ENCODE measurements at regions not wholly inside any gene's neighbourhood (a gene's known extent, or its start where the extent isn't known, plus 50 kb on each side); places are given as distances from the start of the nearest gene placed in this dataset.

DNA sequence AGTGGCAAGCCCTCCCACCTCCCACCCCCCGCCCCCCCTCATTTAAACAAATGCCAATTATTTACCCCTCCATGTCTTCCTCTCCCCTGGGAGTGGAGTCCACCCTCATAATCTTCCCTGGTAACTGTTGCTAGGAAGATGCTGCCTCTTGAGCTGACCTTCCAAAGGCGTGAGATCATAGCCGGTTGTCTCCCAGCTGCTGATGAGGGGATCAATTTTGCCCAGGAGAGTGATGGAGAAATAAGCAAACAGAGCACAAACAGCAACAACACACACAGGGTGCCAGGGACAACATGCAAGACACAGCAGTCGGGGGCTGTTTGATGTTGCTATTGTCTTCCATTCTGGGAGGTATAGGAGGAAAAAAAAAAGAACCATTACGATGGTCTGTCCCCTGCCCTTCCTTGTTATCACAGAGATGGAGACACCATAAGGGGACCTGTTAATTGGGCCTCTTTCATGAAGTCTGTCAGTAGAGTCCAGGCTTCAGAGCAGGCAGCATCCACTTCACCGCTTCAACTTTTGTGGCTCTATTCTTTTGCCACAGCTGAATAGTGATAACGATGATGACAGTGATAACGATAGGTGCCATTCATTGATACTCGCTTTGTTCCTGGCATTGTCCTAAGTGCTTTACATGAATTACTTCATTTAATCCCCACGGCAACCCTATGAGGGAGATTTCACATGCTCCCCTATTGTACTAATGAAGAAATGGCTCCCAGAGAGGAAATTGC, 76.9 kb upstream of the RGMA start:
- Mint-ChIP-seq H3K27ac (no peak overlapping the region), H3K4me3 (no peak overlapping the region), H3K27me3 (ENCODE audit: low read depth) (peaks cover 3% of the 10 kb centered on the region), H3K9me3 (peaks cover 4% of the 10 kb centered on the region), H3K36me3 (no peaks in the 10 kb centered on the region), H3K4me1 (0 out of 2 replicates have a peak, but pooled peaks cover 3% of the 10 kb centered on the region)
- POLR2A ChIA-PET, result no interaction called here
- ATAC-seq, result no peak
- no peak for DNase-seq (ENCODE audit: low spot score)
- CTCF ChIA-PET, result interaction anchor here (0.9 kb wide), 1 partner anchor 56 kb away, joined by 3 read pairs; no protein-coding TSS in a partner anchor
- TF ChIP-seq ZBTB21 (CRISPR knock-in tag; IDR thresholded peaks at IDR 0.05; ENCODE audit: borderline replicate concordance) (no peak), OVOL2 (CRISPR knock-in tag; IDR thresholded peaks at IDR 0.05; ENCODE audit: borderline replicate concordance) (no peak), NFE2L1 (CRISPR knock-in tag; IDR thresholded peaks at IDR 0.05) (no peak)
- TF ChIP-seq, protein P1, sequence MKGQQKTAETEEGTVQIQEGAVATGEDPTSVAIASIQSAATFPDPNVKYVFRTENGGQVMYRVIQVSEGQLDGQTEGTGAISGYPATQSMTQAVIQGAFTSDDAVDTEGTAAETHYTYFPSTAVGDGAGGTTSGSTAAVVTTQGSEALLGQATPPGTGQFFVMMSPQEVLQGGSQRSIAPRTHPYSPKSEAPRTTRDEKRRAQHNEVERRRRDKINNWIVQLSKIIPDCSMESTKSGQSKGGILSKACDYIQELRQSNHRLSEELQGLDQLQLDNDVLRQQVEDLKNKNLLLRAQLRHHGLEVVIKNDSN (CRISPR knock-in tag; IDR thresholded peaks at IDR 0.05), result no peak
- TF ChIP-seq, protein P2, sequence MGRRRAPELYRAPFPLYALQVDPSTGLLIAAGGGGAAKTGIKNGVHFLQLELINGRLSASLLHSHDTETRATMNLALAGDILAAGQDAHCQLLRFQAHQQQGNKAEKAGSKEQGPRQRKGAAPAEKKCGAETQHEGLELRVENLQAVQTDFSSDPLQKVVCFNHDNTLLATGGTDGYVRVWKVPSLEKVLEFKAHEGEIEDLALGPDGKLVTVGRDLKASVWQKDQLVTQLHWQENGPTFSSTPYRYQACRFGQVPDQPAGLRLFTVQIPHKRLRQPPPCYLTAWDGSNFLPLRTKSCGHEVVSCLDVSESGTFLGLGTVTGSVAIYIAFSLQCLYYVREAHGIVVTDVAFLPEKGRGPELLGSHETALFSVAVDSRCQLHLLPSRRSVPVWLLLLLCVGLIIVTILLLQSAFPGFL (CRISPR knock-in tag; IDR thresholded peaks at IDR 0.05; ENCODE audit: borderline replicate concordance), result no peak
- TF ChIP-seq, protein P3, sequence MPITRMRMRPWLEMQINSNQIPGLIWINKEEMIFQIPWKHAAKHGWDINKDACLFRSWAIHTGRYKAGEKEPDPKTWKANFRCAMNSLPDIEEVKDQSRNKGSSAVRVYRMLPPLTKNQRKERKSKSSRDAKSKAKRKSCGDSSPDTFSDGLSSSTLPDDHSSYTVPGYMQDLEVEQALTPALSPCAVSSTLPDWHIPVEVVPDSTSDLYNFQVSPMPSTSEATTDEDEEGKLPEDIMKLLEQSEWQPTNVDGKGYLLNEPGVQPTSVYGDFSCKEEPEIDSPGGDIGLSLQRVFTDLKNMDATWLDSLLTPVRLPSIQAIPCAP (CRISPR knock-in tag; IDR thresholded peaks at IDR 0.05), result no peak
- TF ChIP-seq, protein P4, sequence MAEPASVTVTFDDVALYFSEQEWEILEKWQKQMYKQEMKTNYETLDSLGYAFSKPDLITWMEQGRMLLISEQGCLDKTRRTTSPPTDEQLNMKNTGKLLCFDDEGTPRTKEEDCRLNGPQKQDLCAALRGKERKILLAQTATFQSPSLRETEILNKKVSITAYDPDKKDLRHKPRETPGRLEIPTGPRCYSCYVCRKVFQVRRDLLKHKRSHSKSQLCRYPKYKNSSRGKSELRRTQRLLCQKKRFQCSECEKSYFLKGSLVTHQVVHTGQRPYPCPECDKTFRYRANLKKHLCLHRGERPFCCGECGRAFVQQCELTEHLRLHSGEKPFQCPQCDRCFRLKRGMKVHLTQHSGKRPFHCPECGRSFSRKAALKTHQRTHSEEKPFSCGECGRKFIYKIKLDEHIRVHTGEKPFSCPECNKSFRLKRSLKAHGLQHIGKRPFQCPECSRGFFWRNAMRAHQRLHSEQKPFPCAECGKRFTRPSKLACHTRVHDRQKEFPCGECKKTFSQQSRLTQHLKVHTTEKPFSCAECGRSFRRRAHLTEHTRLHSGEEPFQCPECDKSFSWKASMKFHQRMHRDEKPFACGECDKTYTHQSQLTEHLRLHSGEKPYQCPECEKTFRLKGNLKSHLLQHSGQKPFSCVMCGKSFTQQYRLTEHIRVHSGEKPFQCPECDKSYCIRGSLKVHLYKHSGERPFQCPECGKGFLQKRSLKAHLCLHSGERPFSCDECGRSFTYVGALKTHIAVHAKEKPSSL (CRISPR knock-in tag; conservative IDR thresholded peaks at IDR 0.05), result no peak
- TF ChIP-seq, protein P5, sequence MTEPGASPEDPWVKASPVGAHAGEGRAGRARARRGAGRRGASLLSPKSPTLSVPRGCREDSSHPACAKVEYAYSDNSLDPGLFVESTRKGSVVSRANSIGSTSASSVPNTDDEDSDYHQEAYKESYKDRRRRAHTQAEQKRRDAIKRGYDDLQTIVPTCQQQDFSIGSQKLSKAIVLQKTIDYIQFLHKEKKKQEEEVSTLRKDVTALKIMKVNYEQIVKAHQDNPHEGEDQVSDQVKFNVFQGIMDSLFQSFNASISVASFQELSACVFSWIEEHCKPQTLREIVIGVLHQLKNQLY (CRISPR knock-in tag; IDR thresholded peaks at IDR 0.05), result no peak

DNA sequence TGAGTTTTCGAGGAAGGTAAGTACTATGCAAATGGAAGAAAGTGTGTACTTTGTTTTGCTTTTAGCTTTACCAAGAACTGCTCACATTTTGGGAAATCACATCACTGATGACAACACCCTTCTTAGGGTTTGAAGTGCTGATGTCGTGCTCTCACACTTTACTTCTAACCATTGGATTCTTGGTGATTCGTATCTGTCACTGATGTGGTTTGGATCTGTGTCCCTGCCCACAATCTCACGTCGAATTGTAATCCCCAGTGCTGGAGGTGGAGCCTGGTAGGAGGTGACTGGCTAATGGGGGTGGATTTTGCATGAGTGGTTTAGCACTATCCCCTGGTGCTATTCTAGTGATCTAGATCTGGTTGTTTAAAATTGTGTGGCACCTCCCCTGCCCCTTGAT, 75.4 kb upstream of the RGMA start:
- H3K27me3 Mint-ChIP-seq (ENCODE audit: low read depth), result no peaks in the 10 kb centered on the region; the same call in 1 of the 2 replicates
- DNase-seq (ENCODE audit: low spot score) (no peak), ATAC-seq (no peak)
- ChIA-PET CTCF (no interaction called here), POLR2A (no interaction called here)
- peaks cover 4% of the 10 kb centered on the region for H3K9me3 Mint-ChIP-seq
- H3K36me3 Mint-ChIP-seq, result no peaks in the 10 kb centered on the region
- H3K27ac Mint-ChIP-seq, result no peak overlapping the region
- 0 out of 2 replicates have a peak, but pooled peaks cover 3% of the 10 kb centered on the region for H3K4me1 Mint-ChIP-seq
- no peak overlapping the region for H3K4me3 Mint-ChIP-seq
- TF ChIP-seq, protein P3 (CRISPR knock-in tag; IDR thresholded peaks at IDR 0.05), result no peak
- TF ChIP-seq, protein P5 (CRISPR knock-in tag; IDR thresholded peaks at IDR 0.05), result no peak
- TF ChIP-seq RELA (CRISPR knock-in tag; IDR thresholded peaks at IDR 0.05; ENCODE audit: borderline replicate concordance) (no peak), TP53 (CRISPR knock-in tag; IDR thresholded peaks at IDR 0.05) (no peak), PRRX2 (CRISPR knock-in tag; IDR thresholded peaks at IDR 0.05) (no peak), FOXK1 (CRISPR knock-in tag; IDR thresholded peaks at IDR 0.05) (no peak), ZNF396 (CRISPR knock-in tag; IDR thresholded peaks at IDR 0.05; ENCODE audit: borderline replicate concordance) (no peak)
- TF ChIP-seq, protein P2 (CRISPR knock-in tag; IDR thresholded peaks at IDR 0.05; ENCODE audit: borderline replicate concordance), result no peak
- TF ChIP-seq, protein P6, sequence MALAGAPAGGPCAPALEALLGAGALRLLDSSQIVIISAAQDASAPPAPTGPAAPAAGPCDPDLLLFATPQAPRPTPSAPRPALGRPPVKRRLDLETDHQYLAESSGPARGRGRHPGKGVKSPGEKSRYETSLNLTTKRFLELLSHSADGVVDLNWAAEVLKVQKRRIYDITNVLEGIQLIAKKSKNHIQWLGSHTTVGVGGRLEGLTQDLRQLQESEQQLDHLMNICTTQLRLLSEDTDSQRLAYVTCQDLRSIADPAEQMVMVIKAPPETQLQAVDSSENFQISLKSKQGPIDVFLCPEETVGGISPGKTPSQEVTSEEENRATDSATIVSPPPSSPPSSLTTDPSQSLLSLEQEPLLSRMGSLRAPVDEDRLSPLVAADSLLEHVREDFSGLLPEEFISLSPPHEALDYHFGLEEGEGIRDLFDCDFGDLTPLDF (CRISPR knock-in tag; IDR thresholded peaks at IDR 0.05), result no peak
- TF ChIP-seq, protein P7, sequence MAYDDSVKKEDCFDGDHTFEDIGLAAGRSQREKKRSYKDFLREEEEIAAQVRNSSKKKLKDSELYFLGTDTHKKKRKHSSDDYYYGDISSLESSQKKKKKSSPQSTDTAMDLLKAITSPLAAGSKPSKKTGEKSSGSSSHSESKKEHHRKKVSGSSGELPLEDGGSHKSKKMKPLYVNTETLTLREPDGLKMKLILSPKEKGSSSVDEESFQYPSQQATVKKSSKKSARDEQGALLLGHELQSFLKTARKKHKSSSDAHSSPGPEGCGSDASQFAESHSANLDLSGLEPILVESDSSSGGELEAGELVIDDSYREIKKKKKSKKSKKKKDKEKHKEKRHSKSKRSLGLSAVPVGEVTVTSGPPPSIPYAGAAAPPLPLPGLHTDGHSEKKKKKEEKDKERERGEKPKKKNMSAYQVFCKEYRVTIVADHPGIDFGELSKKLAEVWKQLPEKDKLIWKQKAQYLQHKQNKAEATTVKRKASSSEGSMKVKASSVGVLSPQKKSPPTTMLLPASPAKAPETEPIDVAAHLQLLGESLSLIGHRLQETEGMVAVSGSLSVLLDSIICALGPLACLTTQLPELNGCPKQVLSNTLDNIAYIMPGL (CRISPR knock-in tag; IDR thresholded peaks at IDR 0.05), result no peak
- TF ChIP-seq, protein P8, sequence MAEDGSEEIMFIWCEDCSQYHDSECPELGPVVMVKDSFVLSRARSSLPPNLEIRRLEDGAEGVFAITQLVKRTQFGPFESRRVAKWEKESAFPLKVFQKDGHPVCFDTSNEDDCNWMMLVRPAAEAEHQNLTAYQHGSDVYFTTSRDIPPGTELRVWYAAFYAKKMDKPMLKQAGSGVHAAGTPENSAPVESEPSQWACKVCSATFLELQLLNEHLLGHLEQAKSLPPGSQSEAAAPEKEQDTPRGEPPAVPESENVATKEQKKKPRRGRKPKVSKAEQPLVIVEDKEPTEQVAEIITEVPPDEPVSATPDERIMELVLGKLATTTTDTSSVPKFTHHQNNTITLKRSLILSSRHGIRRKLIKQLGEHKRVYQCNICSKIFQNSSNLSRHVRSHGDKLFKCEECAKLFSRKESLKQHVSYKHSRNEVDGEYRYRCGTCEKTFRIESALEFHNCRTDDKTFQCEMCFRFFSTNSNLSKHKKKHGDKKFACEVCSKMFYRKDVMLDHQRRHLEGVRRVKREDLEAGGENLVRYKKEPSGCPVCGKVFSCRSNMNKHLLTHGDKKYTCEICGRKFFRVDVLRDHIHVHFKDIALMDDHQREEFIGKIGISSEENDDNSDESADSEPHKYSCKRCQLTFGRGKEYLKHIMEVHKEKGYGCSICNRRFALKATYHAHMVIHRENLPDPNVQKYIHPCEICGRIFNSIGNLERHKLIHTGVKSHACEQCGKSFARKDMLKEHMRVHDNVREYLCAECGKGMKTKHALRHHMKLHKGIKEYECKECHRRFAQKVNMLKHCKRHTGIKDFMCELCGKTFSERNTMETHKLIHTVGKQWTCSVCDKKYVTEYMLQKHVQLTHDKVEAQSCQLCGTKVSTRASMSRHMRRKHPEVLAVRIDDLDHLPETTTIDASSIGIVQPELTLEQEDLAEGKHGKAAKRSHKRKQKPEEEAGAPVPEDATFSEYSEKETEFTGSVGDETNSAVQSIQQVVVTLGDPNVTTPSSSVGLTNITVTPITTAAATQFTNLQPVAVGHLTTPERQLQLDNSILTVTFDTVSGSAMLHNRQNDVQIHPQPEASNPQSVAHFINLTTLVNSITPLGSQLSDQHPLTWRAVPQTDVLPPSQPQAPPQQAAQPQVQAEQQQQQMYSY (CRISPR knock-in tag; IDR thresholded peaks at IDR 0.05), result no peak
